Uterus (tissue), 2 donors: ENCODE measurements at regions not wholly inside any gene's neighbourhood (a gene's known extent, or its start where the extent isn't known, plus 50 kb on each side); places are given as distances from the start of the nearest gene placed in this dataset.

Experiments
- CTCF ChIP-seq, 4 experiments: fragments of 200-600 bp in 2 of 4; fragments of 450-650 bp in 2 of 4; sonication (generic) in 2 of 4; IDR thresholded peaks; one replicate each; pipeline ENCODE4 v1.5.1; 2016 to 2019; ENCODE audit warnings: antibody characterized with exemption in 4 of 4, mild to moderate bottlenecking in 2 of 4, moderate library complexity in 1 of 4
- POLR2A ChIP-seq, 2 donors: fragments of 450-650 bp; IDR thresholded peaks; one replicate each; pipeline ENCODE4 v1.6.1; 2016; ENCODE audit warnings: antibody characterized with exemption in 2 of 2, mild to moderate bottlenecking in 1 of 2, moderate library complexity in 1 of 2

- TF ChIP-seq CTCF (IDR thresholded peaks at IDR 0.05) = no peak
- TF ChIP-seq POLR2A (IDR thresholded peaks at IDR 0.05) = no peak
These were observed 292.2 kb upstream of the CRY1 start for GRCh38 chr12:107385509-107385908.
